K562 (cell line): ENCODE measurements at regions not wholly inside any gene's neighbourhood (a gene's known extent, or its start where the extent isn't known, plus 50 kb on each side); places are given as distances from the start of the nearest gene placed in this dataset.

Experiments
- CBX2 ChIP-seq: fragments of 200-600 bp; sonication (generic); IDR thresholded peaks from one replicate; pipeline ENCODE4 v1.6.1; 2012; ENCODE audit warnings: mild to moderate bottlenecking, low read length, inconsistent platforms; ENCODE audit not compliant: insufficient read depth, poor library complexity, severe bottlenecking
- GATA2 ChIP-seq: sonication (generic); formaldehyde crosslinking; IDR thresholded peaks from 2 replicates; pipeline ENCODE4 v1.4.0; 2020; ENCODE audit warnings: mild to moderate bottlenecking, missing genetic modification reagents
- GTF3C2 ChIP-seq: IDR thresholded peaks from 3 replicates; pipeline ENCODE4 v1.6.1; 2011; ENCODE audit warnings: borderline replicate concordance, mild to moderate bottlenecking, moderate library complexity; ENCODE audit not compliant: insufficient read length; ENCODE audit errors: extremely low read depth
- HEY1 ChIP-seq: fragments of 250-450 bp; sonication (Bioruptor Pico); IDR thresholded peaks from 2 replicates; pipeline ENCODE4 v1.5.0; 2020; ENCODE audit warnings: mild to moderate bottlenecking, moderate library complexity, borderline replicate concordance
- JUNB ChIP-seq: fragments of 450-650 bp; formaldehyde crosslinking; conservative IDR thresholded peaks from 2 replicates; pipeline ENCODE4 v1.4.0; 2020; ENCODE audit warnings: mild to moderate bottlenecking
- KDM4B ChIP-seq, 2 experiments: fragments of 450-650 bp in 1 of 2; sonication (generic) in 1 of 2; IDR thresholded peaks; 2 replicates each; pipeline ENCODE4 v1.6.1; 2016 to 2017; ENCODE audit warnings: borderline replicate concordance in 2 of 2, antibody characterized with exemption in 1 of 2, low read depth in 1 of 2, mild to moderate bottlenecking in 1 of 2
- LCOR ChIP-seq: sonication (generic); formaldehyde crosslinking; IDR thresholded peaks from 2 replicates; pipeline ENCODE4 v1.8.0; 2022; ENCODE audit warnings: mild to moderate bottlenecking, missing genetic modification reagents
- MED1 ChIP-seq: sonication (generic); formaldehyde crosslinking; IDR thresholded peaks from 2 replicates; pipeline ENCODE4 v1.8.1; 2023; ENCODE audit warnings: missing genetic modification reagents, borderline replicate concordance
- MYNN ChIP-seq, 2 experiments: sonication (generic); formaldehyde crosslinking in 1 of 2; IDR thresholded peaks; 2 replicates each; pipeline versions ENCODE4 v1.5.0 to v1.6.1; 2016 to 2020; ENCODE audit warnings: antibody characterized with exemption in 1 of 2, missing genetic modification reagents in 1 of 2
- NFIC ChIP-seq: fragments of 450-650 bp; IDR thresholded peaks from 2 replicates; pipeline ENCODE4 v1.6.1; 2017; ENCODE audit warnings: mild to moderate bottlenecking, inconsistent platforms
- NFIX ChIP-seq: fragments of 250-450 bp; sonication (Bioruptor Pico); IDR thresholded peaks from 2 replicates; pipeline ENCODE4 v1.4.0; 2020; ENCODE audit warnings: low read depth, mild to moderate bottlenecking, moderate library complexity
- RBM39 ChIP-seq: fragments of 200-400 bp; formaldehyde crosslinking; optimal IDR thresholded peaks from 2 replicates; pipeline ENCODE3; 2018; ENCODE audit warnings: low read depth, low read length
- ZNF347 ChIP-seq: fragments of 450-650 bp; formaldehyde crosslinking; IDR thresholded peaks from 2 replicates; pipeline ENCODE4 v1.4.0; 2020; ENCODE audit warnings: low read depth, mild to moderate bottlenecking, moderate library complexity
- ZNF354B ChIP-seq: fragments of 250-450 bp; sonication (Bioruptor Pico); IDR thresholded peaks from 2 replicates; pipeline ENCODE4 v1.4.0; 2020
- ZNF444 ChIP-seq: fragments of 250-450 bp; sonication (Bioruptor Pico); IDR thresholded peaks from 2 replicates; pipeline ENCODE4 v1.4.0; 2020; ENCODE audit warnings: mild to moderate bottlenecking, moderate library complexity

GRCh38 chr1:8169364-8170058 lies 143.4 kb upstream of the ERRFI1 start (continued):
- TF ChIP-seq MED1 (CRISPR knock-in tag) (no peak), MYNN (IDR thresholded peaks at IDR 0.05) (no peak), MYNN (CRISPR knock-in tag; IDR thresholded peaks at IDR 0.05) (no peak), ZNF444 (CRISPR knock-in tag) (no peak), ZNF347 (CRISPR knock-in tag) (no peak), GATA2 (no peak), NFIX (CRISPR knock-in tag) (0 out of 2 replicates have a peak, but pooled peaks have one; percentile 26), GTF3C2 (no peak), KDM4B (IDR thresholded peaks at IDR 0.05; ENCODE audit: borderline replicate concordance in 2 of 2, low read depth in 1 of 2) (no peak), RBM39 (no peak), JUNB (CRISPR knock-in tag) (no peak), CBX2 (no peak), HEY1 (no peak), NFIC (peak; percentile 78), ZNF354B (CRISPR knock-in tag) (no peak), LCOR (CRISPR knock-in tag) (no peak)
